ENCODE measurements at regions not wholly inside any gene's neighbourhood (a gene's known extent, or its start where the extent isn't known, plus 50 kb on each side); places are given as distances from the start of the nearest gene placed in this dataset.

DNA sequence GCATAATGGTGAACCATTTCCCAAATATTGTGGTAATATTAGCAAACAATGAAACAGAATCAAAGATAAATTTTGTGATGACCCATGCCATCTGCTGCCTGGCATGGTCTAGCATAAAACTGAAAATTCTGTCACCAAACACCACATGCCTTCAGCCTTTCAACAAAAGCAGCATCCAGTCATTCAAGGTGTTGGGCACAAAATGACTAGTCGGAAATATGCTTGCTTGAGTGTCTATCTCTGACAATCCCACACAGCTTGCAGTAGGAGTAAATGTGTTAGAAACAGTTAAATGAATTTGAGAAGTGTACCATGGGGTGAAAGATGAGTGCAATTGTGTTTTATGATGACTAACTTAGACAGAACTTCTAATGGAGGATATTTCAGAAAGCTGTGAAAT lies 61.7 kb upstream of the CDIN1 start:
- no peak for FAIRE-seq
- intact Hi-C loops (cut with DNase I), result no loop called here
- H3K4me1 ChIP-seq, result no peaks in the 10 kb centered on the region
- ATAC-seq, result no peak
- H3K27me3 ChIP-seq, result no peaks in the 10 kb centered on the region
- no peak for TF ChIP-seq CTCF (IDR thresholded peaks at IDR 0.05)
- no peaks in the 10 kb centered on the region for H3K9me3 ChIP-seq
- 77 to 80% methylated on average over 1 of the region's 1 CpG for WGBS, 2 donors
- no peak for DNase-seq
- H3K4me3 ChIP-seq, result no peak overlapping the region
- H3K36me3 ChIP-seq, result no peaks in the 10 kb centered on the region
- H3K27ac ChIP-seq, result no peak overlapping the region

DNA sequence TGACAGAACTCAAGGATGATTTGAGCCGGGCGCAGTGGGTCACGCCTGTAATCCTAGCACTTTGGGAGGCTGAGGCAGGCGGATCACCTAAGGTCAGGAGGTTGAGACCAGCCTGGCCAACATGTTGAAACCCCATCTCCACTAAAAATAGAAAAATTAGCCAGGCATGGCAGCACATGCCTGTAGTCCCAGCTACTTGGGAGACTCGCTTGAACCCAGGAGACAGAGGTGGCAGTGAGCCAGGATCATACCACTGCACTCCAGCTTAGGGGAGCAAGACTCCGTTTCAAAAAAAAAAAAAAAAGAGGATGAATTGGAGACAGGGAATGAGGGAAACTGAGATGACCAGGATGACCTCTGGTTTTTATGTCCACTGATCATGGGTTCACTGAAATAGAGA lies 60.4 kb upstream of the CDIN1 start:
- intact Hi-C loops (cut with DNase I), result no loop called here
- TF ChIP-seq CTCF (IDR thresholded peaks at IDR 0.05), result no peak
- ATAC-seq (no peak), DNase-seq (no peak), FAIRE-seq (no peak)
- Histone ChIP-seq H3K4me1 (no peaks in the 10 kb centered on the region), H3K4me3 (no peak overlapping the region), H3K9me3 (no peaks in the 10 kb centered on the region), H3K27ac (no peak overlapping the region), H3K36me3 (no peaks in the 10 kb centered on the region), H3K27me3 (no peaks in the 10 kb centered on the region)
- 83 to 96% methylated on average over 6 of the region's 6 CpGs for WGBS, 2 donors

DNA sequence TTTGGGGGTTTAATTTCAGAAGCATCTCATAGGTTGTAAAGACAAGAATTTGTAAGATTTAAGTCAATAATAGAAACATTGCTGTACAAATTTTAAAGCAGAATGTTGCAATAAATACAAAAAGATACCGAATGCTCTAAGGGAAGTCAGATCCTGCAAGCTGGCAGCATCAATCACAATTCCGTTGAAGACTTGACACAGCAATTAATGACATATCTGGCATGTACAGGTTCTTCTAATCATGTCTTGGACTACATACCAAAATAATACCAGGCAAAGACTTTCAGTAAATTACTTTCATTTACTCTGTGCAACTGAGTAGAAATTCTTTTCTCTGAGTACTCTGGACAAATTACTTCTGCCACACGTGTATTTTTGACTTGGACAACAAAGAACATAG lies 54.0 kb upstream of the CDIN1 start:
- no peak for ATAC-seq
- intact Hi-C loops (cut with DNase I), result no loop called here
- 69 to 80% methylated on average over 3 of the region's 3 CpGs for WGBS, 2 donors
- Histone ChIP-seq H3K27ac (no peak overlapping the region), H3K27me3 (no peaks in the 10 kb centered on the region), H3K36me3 (no peaks in the 10 kb centered on the region), H3K4me1 (no peaks in the 10 kb centered on the region), H3K4me3 (no peak overlapping the region), H3K9me3 (no peaks in the 10 kb centered on the region)
- no peak for FAIRE-seq
- no peak for DNase-seq
- TF ChIP-seq CTCF (IDR thresholded peaks at IDR 0.05), result no peak

- Histone ChIP-seq H3K4me1 (no peaks in the 10 kb centered on the region), H3K4me3 (no peak overlapping the region), H3K27ac (no peak overlapping the region), H3K9me3 (no peaks in the 10 kb centered on the region), H3K36me3 (no peaks in the 10 kb centered on the region), H3K27me3 (no peaks in the 10 kb centered on the region)
- 60 to 70% methylated on average over 9 of the region's 9 CpGs for WGBS, 2 donors
- intact Hi-C loops (cut with DNase I), result no loop called here
- ATAC-seq (no peak), DNase-seq (no peak), FAIRE-seq (no peak)
- no peak for TF ChIP-seq CTCF (IDR thresholded peaks at IDR 0.05)
Observed at GRCh38 chr15:36527235-36528162, 51.9 kb upstream of the CDIN1 start.

- no peak for TF ChIP-seq CTCF (IDR thresholded peaks at IDR 0.05)
- Histone ChIP-seq H3K4me3 (no peak overlapping the region), H3K27me3 (no peaks in the 10 kb centered on the region), H3K9me3 (no peaks in the 10 kb centered on the region), H3K36me3 (no peaks in the 10 kb centered on the region), H3K27ac (no peak overlapping the region), H3K4me1 (no peaks in the 10 kb centered on the region)
- FAIRE-seq (no peak), ATAC-seq (no peak), DNase-seq (no peak)
- WGBS, 2 donors, result 71 to 76% methylated on average over 7 of the region's 7 CpGs
- intact Hi-C loops (cut with DNase I), result no loop called here
Observed at GRCh38 chr15:36529296-36530011, 50.0 kb upstream of the CDIN1 start.

All from pancreas (tissue), 10 donors.